ENCODE measurements at regions not wholly inside any gene's neighbourhood (a gene's known extent, or its start where the extent isn't known, plus 50 kb on each side); places are given as distances from the start of the nearest gene placed in this dataset.

DNA sequence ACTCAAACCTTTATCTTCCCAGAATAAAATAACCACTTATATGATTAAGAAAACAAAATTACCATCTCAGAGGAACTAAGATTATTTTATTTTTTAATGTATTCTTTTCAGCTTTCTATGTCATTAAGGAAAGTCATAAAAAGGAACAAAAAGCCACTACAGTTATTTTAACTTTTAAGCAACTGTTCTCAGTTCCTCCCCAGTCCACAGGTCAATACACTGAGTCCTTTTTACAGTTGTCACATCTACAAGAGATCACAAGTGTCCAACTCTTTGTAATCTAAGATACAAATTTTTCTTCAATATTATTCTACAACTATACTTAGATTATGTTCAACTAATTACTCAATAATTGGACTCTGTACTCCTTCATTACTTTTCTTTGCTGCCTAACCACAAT lies 782.8 kb upstream of the ACO1 start (continued):
- no peak for TF ChIP-seq ZNF263 (CRISPR knock-in tag; IDR thresholded peaks at IDR 0.05)
- TF ChIP-seq SAFB2 (CRISPR knock-in tag; IDR thresholded peaks at IDR 0.05; ENCODE audit: borderline replicate concordance, low read depth): no peak

DNA sequence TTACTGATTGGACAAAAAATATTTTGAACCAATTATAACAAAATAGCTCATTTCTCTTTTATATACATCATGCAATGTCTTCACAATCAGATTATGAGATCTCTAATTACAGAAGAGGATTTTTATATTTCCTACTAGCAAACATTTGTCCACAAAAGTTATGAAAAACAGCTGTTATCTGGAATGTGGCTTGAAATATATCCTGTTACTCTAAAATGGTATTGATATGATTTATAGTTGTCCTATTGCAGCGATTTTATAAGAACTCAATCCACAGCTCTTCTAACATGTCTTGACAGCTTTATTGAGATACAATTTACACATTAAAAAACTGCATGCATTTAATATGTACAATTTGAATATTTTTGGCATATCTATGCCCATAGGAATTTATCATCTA lies 779.9 kb upstream of the ACO1 start:
- Histone ChIP-seq H3K36me3 (replicated peaks in 1 of 2; ENCODE audit: control insufficient read depth in 1 of 2, insufficient read depth in 2 of 2, low read length in 2 of 2) (no peaks in the 10 kb centered on the region), H3K9me3 (ENCODE audit: low read length) (no peaks in the 10 kb centered on the region), H3K9ac (ENCODE audit: insufficient read depth, low read depth, low read length) (no peak overlapping the region), H3K27me3 (ENCODE audit: control insufficient read depth in 1 of 2, insufficient read depth in 2 of 2, low read length in 2 of 2) (no peaks in the 10 kb centered on the region), H4K20me1 (ENCODE audit: insufficient read depth, low read length) (no peaks in the 10 kb centered on the region), H2AFZ (ENCODE audit: low read length) (no peak overlapping the region), H3K4me1 (ENCODE audit: insufficient read depth, low read length) (no peaks in the 10 kb centered on the region), H3K4me3 (replicated peaks in 1 of 3; ENCODE audit: insufficient read depth in 1 of 3, low read depth in 2 of 3, low read length in 3 of 3) (no peak overlapping the region), H3K4me2 (ENCODE audit: low read depth, low read length) (no peak overlapping the region), H3K79me2 (ENCODE audit: insufficient read depth, low read length) (no peaks in the 10 kb centered on the region), H3K27ac (ENCODE audit: extremely low read length, insufficient read depth, low read length) (no peak overlapping the region)
- ChIA-PET CTCF (ENCODE audit: low intra/inter-chr PET ratio, low total read pairs) (no interaction called here), POLR2A (no interaction called here)
- intact Hi-C loops (cut with micrococcal nuclease; ENCODE audit: unreplicated experiment): no loop called here
- in situ Hi-C loops (cut with HindIII; ENCODE audit: extremely low pct_ligation_motif_present, low pct_unique_long_range_greater_than_20kb): no loop called here
- BruUV-seq (replicated peaks): no TSS peak
- 14% methylated on average over 1 of the region's 1 CpG for WGBS (ENCODE audit: low lambda C conversion rate)
- FAIRE-seq: no peak
- no peak for TF ChIP-seq NR2C2 (CRISPR knock-in tag; IDR thresholded peaks at IDR 0.05; ENCODE audit: borderline replicate concordance)
- no peak for ATAC-seq
- DNase-seq (ENCODE audit: low spot score): no peak

DNA sequence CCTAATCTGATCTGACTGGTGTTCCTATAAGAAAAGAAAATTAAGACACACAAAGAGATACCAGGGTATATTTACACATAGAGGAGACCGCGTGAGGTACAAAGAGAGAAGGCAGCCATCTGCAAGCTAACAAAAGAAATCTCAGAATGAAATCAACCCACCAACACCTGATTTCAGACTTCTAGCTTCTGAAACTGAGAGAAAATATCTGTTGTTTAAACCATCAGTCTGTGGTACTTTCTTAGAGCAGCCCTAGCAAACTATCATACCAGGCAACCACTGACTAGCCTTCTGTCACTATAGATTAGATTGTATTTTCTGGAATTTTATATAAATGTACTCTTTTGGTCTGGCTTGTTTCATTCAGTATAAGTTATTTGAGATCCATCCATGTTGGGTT lies 779.3 kb upstream of the ACO1 start:
- no peak for FAIRE-seq
- no peak for TF ChIP-seq ZFP1 (CRISPR knock-in tag; IDR thresholded peaks at IDR 0.05)
- TF ChIP-seq ZNF577 (CRISPR knock-in tag; IDR thresholded peaks at IDR 0.05; ENCODE audit: borderline replicate concordance, low read depth): no peak
- no peak for TF ChIP-seq ZNF678 (CRISPR knock-in tag; IDR thresholded peaks at IDR 0.05)
- TF ChIP-seq FOXO1 (CRISPR knock-in tag; IDR thresholded peaks at IDR 0.05): no peak
- no peak for TF ChIP-seq MAFK (conservative IDR thresholded peaks at IDR 0.05 in 1 of 2, IDR thresholded peaks at IDR 0.05 in 1 of 2; ENCODE audit: low read length in 2 of 2)
- TF ChIP-seq SP1 (IDR thresholded peaks at IDR 0.05): no peak
- TF ChIP-seq SP1 (CRISPR knock-in tag; IDR thresholded peaks at IDR 0.05): no peak
- no peak for TF ChIP-seq AGO1 (IDR thresholded peaks at IDR 0.05; ENCODE audit: low read depth, low read length, poor library complexity, severe bottlenecking)
- no peak for TF ChIP-seq CREB1 (IDR thresholded peaks at IDR 0.05)
- no peak for TF ChIP-seq CREB1 (CRISPR knock-in tag; IDR thresholded peaks at IDR 0.05)
- TF ChIP-seq, protein P1, sequence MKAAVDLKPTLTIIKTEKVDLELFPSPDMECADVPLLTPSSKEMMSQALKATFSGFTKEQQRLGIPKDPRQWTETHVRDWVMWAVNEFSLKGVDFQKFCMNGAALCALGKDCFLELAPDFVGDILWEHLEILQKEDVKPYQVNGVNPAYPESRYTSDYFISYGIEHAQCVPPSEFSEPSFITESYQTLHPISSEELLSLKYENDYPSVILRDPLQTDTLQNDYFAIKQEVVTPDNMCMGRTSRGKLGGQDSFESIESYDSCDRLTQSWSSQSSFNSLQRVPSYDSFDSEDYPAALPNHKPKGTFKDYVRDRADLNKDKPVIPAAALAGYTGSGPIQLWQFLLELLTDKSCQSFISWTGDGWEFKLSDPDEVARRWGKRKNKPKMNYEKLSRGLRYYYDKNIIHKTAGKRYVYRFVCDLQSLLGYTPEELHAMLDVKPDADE (CRISPR knock-in tag; IDR thresholded peaks at IDR 0.05): no peak
- no peak for TF ChIP-seq EEA1 (CRISPR knock-in tag; IDR thresholded peaks at IDR 0.05; ENCODE audit: borderline replicate concordance)
- no peak for TF ChIP-seq ZFX (CRISPR knock-in tag; IDR thresholded peaks at IDR 0.05; ENCODE audit: low read depth)
- no peak for TF ChIP-seq ZNF484 (CRISPR knock-in tag; IDR thresholded peaks at IDR 0.05; ENCODE audit: borderline replicate concordance, low read depth)
- TF ChIP-seq, protein P2, sequence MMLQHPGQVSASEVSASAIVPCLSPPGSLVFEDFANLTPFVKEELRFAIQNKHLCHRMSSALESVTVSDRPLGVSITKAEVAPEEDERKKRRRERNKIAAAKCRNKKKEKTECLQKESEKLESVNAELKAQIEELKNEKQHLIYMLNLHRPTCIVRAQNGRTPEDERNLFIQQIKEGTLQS (CRISPR knock-in tag; IDR thresholded peaks at IDR 0.05): no peak
- TF ChIP-seq ZKSCAN1 (IDR thresholded peaks at IDR 0.05; ENCODE audit: low read length): no peak
- no peak for TF ChIP-seq ZNF383 (CRISPR knock-in tag; IDR thresholded peaks at IDR 0.05; ENCODE audit: borderline replicate concordance)
- TF ChIP-seq NR3C1 (CRISPR knock-in tag; IDR thresholded peaks at IDR 0.05): no peak

More for the DNA sequence above, 779.3 kb upstream of the ACO1 start:
- no peak overlapping the region for H2AFZ ChIP-seq (ENCODE audit: low read length)
- H4K20me1 ChIP-seq (ENCODE audit: insufficient read depth, low read length): no peaks in the 10 kb centered on the region
- no TSS peak for BruUV-seq (replicated peaks)
- in situ Hi-C loops (cut with HindIII; ENCODE audit: extremely low pct_ligation_motif_present, low pct_unique_long_range_greater_than_20kb) (no loop called here), intact Hi-C loops (cut with micrococcal nuclease; ENCODE audit: unreplicated experiment) (no loop called here)
- no peak overlapping the region for H3K9ac ChIP-seq (ENCODE audit: insufficient read depth, low read depth, low read length)
- no peak for DNase-seq (ENCODE audit: low spot score)
- H3K36me3 ChIP-seq (replicated peaks in 1 of 2; ENCODE audit: control insufficient read depth in 1 of 2, insufficient read depth in 2 of 2, low read length in 2 of 2): no peaks in the 10 kb centered on the region
- 94% methylated on average over 2 of the region's 2 CpGs for WGBS (ENCODE audit: low lambda C conversion rate)
- H3K4me1 ChIP-seq (ENCODE audit: insufficient read depth, low read length): no peaks in the 10 kb centered on the region
- POLR2A ChIA-PET: no interaction called here
- H3K9me3 ChIP-seq (ENCODE audit: low read length): no peaks in the 10 kb centered on the region
- H3K4me2 ChIP-seq (ENCODE audit: low read depth, low read length): no peak overlapping the region
- no peak overlapping the region for H3K27ac ChIP-seq (ENCODE audit: extremely low read length, insufficient read depth, low read length)
- no peak overlapping the region for H3K4me3 ChIP-seq (replicated peaks in 1 of 3; ENCODE audit: insufficient read depth in 1 of 3, low read depth in 2 of 3, low read length in 3 of 3)
- no peak for ATAC-seq
- CTCF ChIA-PET (ENCODE audit: low intra/inter-chr PET ratio, low total read pairs): no interaction called here
- no peaks in the 10 kb centered on the region for H3K79me2 ChIP-seq (ENCODE audit: insufficient read depth, low read length)
- no peaks in the 10 kb centered on the region for H3K27me3 ChIP-seq (ENCODE audit: control insufficient read depth in 1 of 2, insufficient read depth in 2 of 2, low read length in 2 of 2)
